Fibroblast of lung (primary cell): ENCODE measurements at regions not wholly inside any gene's neighbourhood (a gene's known extent, or its start where the extent isn't known, plus 50 kb on each side); places are given as distances from the start of the nearest gene placed in this dataset.

ENCODE experiments used
- DNase-seq, 2 donors: peaks; one replicate each; pipeline versions ENCODE4 v3.0.0 to v3.0.0-alpha.2; 2010; ENCODE audit warnings: low read depth in 2 of 2
- H2AFZ ChIP-seq: 2 replicates; pipeline ENCODE4 v1.5.1; 2012; ENCODE audit warnings: low read length, control low read depth, inconsistent platforms
- H3K27ac ChIP-seq: 2 replicates; pipeline ENCODE4 v1.5.1; 2011; ENCODE audit warnings: low read length, control low read depth; ENCODE audit not compliant: insufficient read depth
- H3K27me3 ChIP-seq: 2 replicates; pipeline ENCODE4 v1.5.1; 2011; ENCODE audit warnings: mild to moderate bottlenecking, low read length; ENCODE audit not compliant: control insufficient read depth, insufficient read depth
- H3K36me3 ChIP-seq: 2 replicates; pipeline ENCODE4 v1.5.1; 2011; ENCODE audit warnings: low read length; ENCODE audit not compliant: control insufficient read depth, insufficient read depth
- H3K4me1 ChIP-seq: 2 replicates; pipeline ENCODE4 v1.5.1; 2011; ENCODE audit warnings: low read length; ENCODE audit not compliant: control insufficient read depth, insufficient read depth; ENCODE audit errors: extremely low read depth
- H3K4me2 ChIP-seq: 2 replicates; pipeline ENCODE4 v1.5.1; 2011; ENCODE audit warnings: low read length, control low read depth; ENCODE audit not compliant: insufficient read depth; ENCODE audit errors: extremely low read depth
- H3K4me3 ChIP-seq, 4 experiments: fragments of 200-600 bp in 1 of 4; sonication (generic) in 1 of 4; replicated peaks in 1 of 4; 2 replicates each; pipeline ENCODE4 v1.5.1; 2011 to 2016; ENCODE audit warnings: low read length in 4 of 4, low read depth in 3 of 4, mild to moderate bottlenecking in 3 of 4, control low read depth in 2 of 4, inconsistent platforms in 1 of 4, mixed read lengths in 1 of 4; ENCODE audit not compliant: insufficient read depth in 1 of 4; ENCODE audit errors: control extremely low read depth in 1 of 4
- H3K79me2 ChIP-seq: 2 replicates; pipeline ENCODE4 v1.5.1; 2012; ENCODE audit warnings: mild to moderate bottlenecking, low read length, inconsistent platforms; ENCODE audit not compliant: control insufficient read depth, insufficient read depth
- H3K9ac ChIP-seq: 2 replicates; pipeline ENCODE4 v1.5.1; 2011; ENCODE audit warnings: mild to moderate bottlenecking, low read length, control low read depth; ENCODE audit not compliant: insufficient read depth
- H3K9me3 ChIP-seq: 2 replicates; pipeline ENCODE4 v1.5.1; 2012; ENCODE audit warnings: low read depth, low read length; ENCODE audit not compliant: control insufficient read depth, insufficient read depth
- H4K20me1 ChIP-seq: 2 replicates; pipeline ENCODE4 v1.5.1; 2011; ENCODE audit warnings: low read length; ENCODE audit not compliant: control insufficient read depth, insufficient read depth; ENCODE audit errors: extremely low read depth
- CTCF ChIP-seq, 2 donors: IDR thresholded peaks in 1 of 2; conservative IDR thresholded peaks in 1 of 2; 1 replicate in 1 of 2; 2 replicates in 1 of 2; pipeline ENCODE4 v1.5.1; 2011 to 2012; ENCODE audit warnings: low read length in 2 of 2, control low read depth in 1 of 2, inconsistent platforms in 1 of 2, low read depth in 1 of 2, mild to moderate bottlenecking in 1 of 2
- EZH2 ChIP-seq: IDR thresholded peaks from 2 replicates; pipeline ENCODE4 v1.5.1; 2012; ENCODE audit warnings: low read length, control low read depth, mild to moderate bottlenecking; ENCODE audit errors: missing control alignments

GRCh38 chr5:2375757-2376250 lies 375.7 kb downstream of the IRX2 start:
- H3K4me2 ChIP-seq: no peak overlapping the region
- H3K9ac ChIP-seq: no peak overlapping the region
- H3K36me3 ChIP-seq: no peaks in the 10 kb centered on the region
- no peak overlapping the region for H3K27ac ChIP-seq
- H3K4me1 ChIP-seq: no peaks in the 10 kb centered on the region
- no peaks in the 10 kb centered on the region for H3K27me3 ChIP-seq
- no peaks in the 10 kb centered on the region for H3K9me3 ChIP-seq
- H3K4me3 ChIP-seq: no peak overlapping the region
- TF ChIP-seq CTCF (conservative IDR thresholded peaks at IDR 0.05 in 1 of 2, IDR thresholded peaks at IDR 0.05 in 1 of 2; ENCODE audit: low read depth in 1 of 2, low read length in 2 of 2) (no peak), EZH2 (no peak)
- no peak overlapping the region for H2AFZ ChIP-seq
- H3K79me2 ChIP-seq: no peaks in the 10 kb centered on the region
- H4K20me1 ChIP-seq: no peaks in the 10 kb centered on the region
- no peak for DNase-seq

- Histone ChIP-seq H3K4me1 (no peaks in the 10 kb centered on the region), H3K4me3 (no peak overlapping the region)
These were observed 376.2 kb downstream of the IRX2 start for GRCh38 chr5:2375291-2375690.

GRCh38 chr5:2374703-2375102 lies 376.8 kb downstream of the IRX2 start:
- Histone ChIP-seq H3K9ac (no peak overlapping the region), H2AFZ (no peak overlapping the region), H3K9me3 (no peaks in the 10 kb centered on the region)

More at GRCh38 chr5:2375291-2375690, 376.2 kb downstream of the IRX2 start:
- Histone ChIP-seq H3K79me2 (no peaks in the 10 kb centered on the region), H3K4me2 (no peak overlapping the region), H3K9ac (no peak overlapping the region), H3K27ac (no peak overlapping the region), H3K27me3 (no peaks in the 10 kb centered on the region), H3K9me3 (no peaks in the 10 kb centered on the region), H3K36me3 (no peaks in the 10 kb centered on the region), H2AFZ (no peak overlapping the region), H4K20me1 (no peaks in the 10 kb centered on the region)
- TF ChIP-seq CTCF (conservative IDR thresholded peaks at IDR 0.05 in 1 of 2, IDR thresholded peaks at IDR 0.05 in 1 of 2; ENCODE audit: low read depth in 1 of 2, low read length in 2 of 2): no peak
- TF ChIP-seq EZH2: no peak
- no peak for DNase-seq

More at GRCh38 chr5:2374703-2375102, 376.8 kb downstream of the IRX2 start:
- Histone ChIP-seq H3K4me1 (no peaks in the 10 kb centered on the region), H3K4me2 (no peak overlapping the region), H3K27ac (no peak overlapping the region), H3K79me2 (no peaks in the 10 kb centered on the region), H3K27me3 (no peaks in the 10 kb centered on the region), H3K4me3 (no peak overlapping the region), H3K36me3 (no peaks in the 10 kb centered on the region), H4K20me1 (no peaks in the 10 kb centered on the region)
- no peak for DNase-seq
- no peak for TF ChIP-seq EZH2
- no peak for TF ChIP-seq CTCF (conservative IDR thresholded peaks at IDR 0.05 in 1 of 2, IDR thresholded peaks at IDR 0.05 in 1 of 2; ENCODE audit: low read depth in 1 of 2, low read length in 2 of 2)
